HepG2 (cell line): ENCODE measurements at regions not wholly inside any gene's neighbourhood (a gene's known extent, or its start where the extent isn't known, plus 50 kb on each side); places are given as distances from the start of the nearest gene placed in this dataset.

Source experiments
- ATAC-seq: fragments of 200-7000 bp; cut with Tn5 transposase; 3 replicates; pipeline ENCODE4 v1.9.1; 2020; ENCODE audit warnings: mild to moderate bottlenecking, moderate library complexity
- BruUV-seq: library from RNA; stranded (reverse); fragments of 400-500 nt; replicated peaks from 2 replicates; lab custom pipeline; 2021; lab: Mats Ljungman, UMichigan
- CTCF ChIA-PET: fragments of 300-600 bp; formaldehyde crosslinking; extraction: SDS; loops from one replicate; lab custom pipeline; 2021; ENCODE audit warnings: low total read pairs, inconsistent platforms, low intra/inter-chr PET ratio; lab: Yijun Ruan, JAX
- POLR2A ChIA-PET: fragments of 350-600 bp; sonication (Branson Sonifier 250); formaldehyde crosslinking; loops from one replicate; lab custom pipeline; 2020; ENCODE audit warnings: antibody characterized with exemption, inconsistent platforms; lab: Yijun Ruan, JAX
- DNase-seq: peaks from one replicate; pipeline ENCODE4 v3.0.0-alpha.2; 2015; ENCODE audit warnings: low spot score
- FAIRE-seq: peaks from 3 replicates; lab custom pipeline; 2011; peaks lifted over from hg19 to GRCh38; lab: Jason Lieb, UNC
- H2AFZ ChIP-seq: one replicate; pipeline ENCODE4 v1.6.1; 2011; ENCODE audit warnings: low read length, inconsistent platforms
- H3K27ac ChIP-seq: fragments of 300-600 bp; 3 replicates; pipeline ENCODE4 v1.8.0; 2011; ENCODE audit warnings: mixed run types, mild to moderate bottlenecking, mixed read lengths, low read length, inconsistent platforms; ENCODE audit not compliant: insufficient read depth; ENCODE audit errors: extremely low read length
- H3K27me3 ChIP-seq, 2 experiments: fragments of 200-600 bp in 1 of 2; 2 replicates in 1 of 2; 3 replicates in 1 of 2; pipeline versions ENCODE4 v1.6.0 to v1.8.0; 2011; ENCODE audit warnings: low read length in 2 of 2, mild to moderate bottlenecking in 2 of 2, moderate library complexity in 2 of 2, inconsistent platforms in 1 of 2; ENCODE audit not compliant: insufficient read depth in 2 of 2, control insufficient read depth in 1 of 2
- H3K36me3 ChIP-seq, 2 experiments: fragments of 200-600 bp in 1 of 2; replicated peaks in 1 of 2; 2 replicates in 1 of 2; 3 replicates in 1 of 2; pipeline versions ENCODE4 v1.5.1 to v1.8.0; 2011; ENCODE audit warnings: low read length in 2 of 2, inconsistent platforms in 1 of 2; ENCODE audit not compliant: insufficient read depth in 2 of 2, control insufficient read depth in 1 of 2
- H3K4me1 ChIP-seq: 2 replicates; pipeline ENCODE4 v1.5.1; 2012; ENCODE audit warnings: low read length, inconsistent platforms; ENCODE audit not compliant: insufficient read depth
- H3K4me2 ChIP-seq: 2 replicates; pipeline ENCODE4 v1.6.0; 2011; ENCODE audit warnings: low read depth, low read length, inconsistent platforms
- H3K4me3 ChIP-seq, 3 experiments: fragments of 200-600 bp in 1 of 3; sonication (generic), shearing (Covaris generic) in 1 of 3; replicated peaks in 1 of 3; 2 replicates each; pipeline ENCODE4 v1.5.1; 2011 to 2016; ENCODE audit warnings: low read length in 3 of 3, inconsistent platforms in 2 of 3, low read depth in 2 of 3, mild to moderate bottlenecking in 2 of 3, control low read depth in 1 of 3, mixed read lengths in 1 of 3; ENCODE audit not compliant: insufficient read depth in 1 of 3
- H3K79me2 ChIP-seq: one replicate; pipeline ENCODE4 v1.6.1; 2011; ENCODE audit warnings: low read length, inconsistent platforms; ENCODE audit not compliant: insufficient read depth
- H3K9ac ChIP-seq: 2 replicates; pipeline ENCODE4 v1.6.0; 2011; ENCODE audit warnings: mild to moderate bottlenecking, low read depth, low read length, inconsistent platforms; ENCODE audit not compliant: insufficient read depth
- H3K9me3 ChIP-seq: 2 replicates; pipeline ENCODE4 v1.5.1; 2012; ENCODE audit warnings: mild to moderate bottlenecking, low read length
- H4K20me1 ChIP-seq: 2 replicates; pipeline ENCODE4 v1.6.0; 2011; ENCODE audit warnings: inconsistent platforms, mild to moderate bottlenecking, low read length, moderate library complexity; ENCODE audit not compliant: insufficient read depth
- CHCHD3 ChIP-seq: sonication (generic); formaldehyde crosslinking; IDR thresholded peaks from 2 replicates; pipeline ENCODE4 v1.8.0; 2022; ENCODE audit warnings: mild to moderate bottlenecking, missing genetic modification reagents, moderate library complexity
- MYNN ChIP-seq: sonication (generic); formaldehyde crosslinking; IDR thresholded peaks from 2 replicates; pipeline ENCODE4 v1.4.0; 2020; ENCODE audit warnings: mild to moderate bottlenecking, low read depth, missing genetic modification reagents
- PHF21A ChIP-seq: sonication (generic); formaldehyde crosslinking; IDR thresholded peaks from 2 replicates; pipeline ENCODE4 v1.5.0; 2020; ENCODE audit warnings: mild to moderate bottlenecking, missing genetic modification reagents
- RFX1 ChIP-seq: fragments of 450-650 bp; IDR thresholded peaks from 2 replicates; pipeline ENCODE4 v1.6.1; 2017
- ZFP36L1 ChIP-seq: sonication (generic); formaldehyde crosslinking; IDR thresholded peaks from 2 replicates; pipeline ENCODE4 v1.8.0; 2022; ENCODE audit warnings: mild to moderate bottlenecking, missing genetic modification reagents, moderate library complexity
- ZFY ChIP-seq: sonication (generic); formaldehyde crosslinking; IDR thresholded peaks from 2 replicates; pipeline ENCODE4 v1.4.0; 2020; ENCODE audit warnings: missing genetic modification reagents
- ZIK1 ChIP-seq: sonication (generic); formaldehyde crosslinking; IDR thresholded peaks from 2 replicates; pipeline ENCODE4 v1.5.0; 2020; ENCODE audit warnings: mild to moderate bottlenecking, low read depth, missing genetic modification reagents, borderline replicate concordance
- ZNF788 ChIP-seq: sonication (generic); formaldehyde crosslinking; IDR thresholded peaks from 2 replicates; pipeline ENCODE4 v1.5.0; 2020; ENCODE audit warnings: mild to moderate bottlenecking, missing genetic modification reagents, borderline replicate concordance
- WGBS: methylation state at CpG from one replicate; pipeline ENCODE4 v1.1.6; 2017; ENCODE audit warnings: low lambda C conversion rate; 5-methylcytosine and 5-hydroxymethylcytosine counted together
- in situ Hi-C: cut with HindIII; loops from 2 replicates; pipeline ENCODE4 v1.10.0; 2017; ENCODE audit warnings: low pct_unique_long_range_greater_than_20kb; ENCODE audit not compliant: extremely low pct_ligation_motif_present
- intact Hi-C: fragments of 100-400 bp; cut with micrococcal nuclease; formaldehyde crosslinking; loops from one replicate; pipeline ENCODE4 v1.10.0; 2022; ENCODE audit not compliant: unreplicated experiment
- TF ChIP-seq, protein P1 (sequence below): sonication (generic); formaldehyde crosslinking; IDR thresholded peaks from 2 replicates; pipeline ENCODE4 v1.9.0; 2021; ENCODE audit warnings: missing genetic modification reagents, borderline replicate concordance

DNA sequence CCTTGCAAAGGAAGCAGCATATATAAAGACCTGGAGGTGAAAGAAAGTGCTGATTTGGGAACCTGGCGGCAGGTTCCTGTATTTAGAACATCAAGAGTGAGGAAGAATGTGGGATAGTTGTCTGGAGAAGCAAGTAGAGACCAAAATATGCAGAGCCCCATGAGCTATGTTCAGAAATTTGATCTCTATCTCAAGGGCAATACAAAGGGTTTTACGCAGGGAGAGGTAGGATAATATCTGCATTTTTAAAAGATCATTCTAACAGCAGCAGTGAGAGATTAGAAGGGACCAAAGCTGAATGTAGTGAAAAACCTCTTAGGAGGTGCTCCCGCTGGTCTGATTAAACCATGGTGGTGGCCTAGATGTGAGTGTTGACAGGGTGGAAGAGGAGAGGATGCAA is 453.9 kb upstream of the PKN2 start:
- in situ Hi-C loops (no loop called here), intact Hi-C loops (no loop called here)
- ChIA-PET POLR2A (no interaction called here), CTCF (no interaction called here)
- FAIRE-seq (no peak), DNase-seq (no peak), ATAC-seq (no peak)
- no peak for TF ChIP-seq MYNN (CRISPR knock-in tag)
- TF ChIP-seq PHF21A: no peak
- TF ChIP-seq, protein P1, sequence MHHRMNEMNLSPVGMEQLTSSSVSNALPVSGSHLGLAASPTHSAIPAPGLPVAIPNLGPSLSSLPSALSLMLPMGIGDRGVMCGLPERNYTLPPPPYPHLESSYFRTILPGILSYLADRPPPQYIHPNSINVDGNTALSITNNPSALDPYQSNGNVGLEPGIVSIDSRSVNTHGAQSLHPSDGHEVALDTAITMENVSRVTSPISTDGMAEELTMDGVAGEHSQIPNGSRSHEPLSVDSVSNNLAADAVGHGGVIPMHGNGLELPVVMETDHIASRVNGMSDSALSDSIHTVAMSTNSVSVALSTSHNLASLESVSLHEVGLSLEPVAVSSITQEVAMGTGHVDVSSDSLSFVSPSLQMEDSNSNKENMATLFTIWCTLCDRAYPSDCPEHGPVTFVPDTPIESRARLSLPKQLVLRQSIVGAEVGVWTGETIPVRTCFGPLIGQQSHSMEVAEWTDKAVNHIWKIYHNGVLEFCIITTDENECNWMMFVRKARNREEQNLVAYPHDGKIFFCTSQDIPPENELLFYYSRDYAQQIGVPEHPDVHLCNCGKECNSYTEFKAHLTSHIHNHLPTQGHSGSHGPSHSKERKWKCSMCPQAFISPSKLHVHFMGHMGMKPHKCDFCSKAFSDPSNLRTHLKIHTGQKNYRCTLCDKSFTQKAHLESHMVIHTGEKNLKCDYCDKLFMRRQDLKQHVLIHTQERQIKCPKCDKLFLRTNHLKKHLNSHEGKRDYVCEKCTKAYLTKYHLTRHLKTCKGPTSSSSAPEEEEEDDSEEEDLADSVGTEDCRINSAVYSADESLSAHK: no peak
- TF ChIP-seq ZIK1 (CRISPR knock-in tag): no peak
- TF ChIP-seq ZNF788 (CRISPR knock-in tag): no peak
- TF ChIP-seq CHCHD3: no peak
- no peak for TF ChIP-seq ZFY (CRISPR knock-in tag)
- no peak for TF ChIP-seq RFX1
- no peak for TF ChIP-seq ZFP36L1 (CRISPR knock-in tag)
- WGBS: 25% methylated on average over 3 of the region's 3 CpGs
- Histone ChIP-seq H3K36me3 (no peaks in the 10 kb centered on the region), H3K27me3 (no peaks in the 10 kb centered on the region), H3K79me2 (no peaks in the 10 kb centered on the region), H3K4me3 (no peak overlapping the region), H4K20me1 (no peaks in the 10 kb centered on the region), H2AFZ (no peak overlapping the region), H3K9me3 (no peaks in the 10 kb centered on the region), H3K27ac (no peak overlapping the region), H3K4me1 (no peaks in the 10 kb centered on the region), H3K4me2 (no peak overlapping the region), H3K9ac (no peak overlapping the region)
- BruUV-seq: no TSS peak
